ENCODE measurements at regions not wholly inside any gene's neighbourhood (a gene's known extent, or its start where the extent isn't known, plus 50 kb on each side); places are given as distances from the start of the nearest gene placed in this dataset.

- TF ChIP-seq CTCF (conservative IDR thresholded peaks at IDR 0.05): no peak
- no peak for TF ChIP-seq ZFX (IDR thresholded peaks at IDR 0.05)
- H3K27ac ChIP-seq: no peak overlapping the region
Measured at GRCh38 chr5:12003680-12004079, 99.4 kb upstream of the CTNND2 start.

- H3K27ac ChIP-seq: no peak overlapping the region
- no peak for TF ChIP-seq ZFX (IDR thresholded peaks at IDR 0.05)
- no peak for TF ChIP-seq CTCF (conservative IDR thresholded peaks at IDR 0.05)
Measured at GRCh38 chr5:11998397-11998796, 94.2 kb upstream of the CTNND2 start.

- no peak overlapping the region for H3K27ac ChIP-seq
- TF ChIP-seq ZFX (IDR thresholded peaks at IDR 0.05) (no peak), CTCF (conservative IDR thresholded peaks at IDR 0.05) (no peak)
Measured at GRCh38 chr5:11997942-11998341, 93.7 kb upstream of the CTNND2 start.

GRCh38 chr5:11992518-11992917 lies 88.3 kb upstream of the CTNND2 start:
- H3K27ac ChIP-seq: no peak overlapping the region
- no peak for TF ChIP-seq ZFX (IDR thresholded peaks at IDR 0.05)
- TF ChIP-seq CTCF (conservative IDR thresholded peaks at IDR 0.05): no peak

- TF ChIP-seq CTCF (conservative IDR thresholded peaks at IDR 0.05) (no peak), ZFX (IDR thresholded peaks at IDR 0.05) (no peak)
Measured at GRCh38 chr5:11985993-11986392, 81.7 kb upstream of the CTNND2 start.

GRCh38 chr5:11984196-11984595 lies 80.0 kb upstream of the CTNND2 start:
- no peak for TF ChIP-seq ZFX (IDR thresholded peaks at IDR 0.05)
- TF ChIP-seq CTCF (conservative IDR thresholded peaks at IDR 0.05): no peak
- no peak overlapping the region for H3K27ac ChIP-seq

More at GRCh38 chr5:11985993-11986392, 81.7 kb upstream of the CTNND2 start:
- no peak overlapping the region for H3K27ac ChIP-seq

- H3K27ac ChIP-seq: no peak overlapping the region
- no peak for TF ChIP-seq ZFX (IDR thresholded peaks at IDR 0.05)
- TF ChIP-seq CTCF (conservative IDR thresholded peaks at IDR 0.05): no peak
Measured at GRCh38 chr5:11981986-11982385, 77.7 kb upstream of the CTNND2 start.
